Neutrophil (primary cell): ENCODE measurements at regions not wholly inside any gene's neighbourhood (a gene's known extent, or its start where the extent isn't known, plus 50 kb on each side); places are given as distances from the start of the nearest gene placed in this dataset.
"Not testable (repeated sequence)": the region's sequence is repeated elsewhere in the genome, so short reads cannot be mapped to it uniquely, and the experiment has no call there.

ENCODE experiments used
- H3K27ac ChIP-seq: fragments of 200-600 bp; sonication (generic); 2 replicates; pipeline ENCODE4 v1.5.1; 2016; ENCODE audit warnings: mild to moderate bottlenecking, moderate library complexity
- H3K27me3 ChIP-seq: fragments of 200-600 bp; sonication (generic); 2 replicates; pipeline ENCODE4 v1.6.0; 2016; ENCODE audit warnings: mild to moderate bottlenecking
- H3K36me3 ChIP-seq: fragments of 200-600 bp; sonication (generic); 2 replicates; pipeline ENCODE4 v1.5.1; 2017
- H3K4me1 ChIP-seq, 2 experiments: fragments of 200-600 bp in 1 of 2; sonication (generic) in 1 of 2; 1 replicate in 1 of 2; 2 replicates in 1 of 2; pipeline versions ENCODE4 v1.5.1 to v1.6.1; 2013 to 2016; ENCODE audit warnings: low read depth in 1 of 2, low read length in 1 of 2, mild to moderate bottlenecking in 1 of 2, moderate library complexity in 1 of 2; ENCODE audit not compliant: control insufficient read depth in 1 of 2, insufficient read depth in 1 of 2
- H3K4me3 ChIP-seq, 2 experiments: fragments of 200-600 bp in 1 of 2; sonication (generic) in 1 of 2; 1 replicate in 1 of 2; 2 replicates in 1 of 2; pipeline ENCODE4 v1.5.1; 2013 to 2016; ENCODE audit warnings: low read depth in 1 of 2, low read length in 1 of 2, mild to moderate bottlenecking in 1 of 2, moderate library complexity in 1 of 2
- H3K9me3 ChIP-seq: fragments of 200-600 bp; sonication (generic); 2 replicates; pipeline ENCODE4 v1.5.1; 2016
- TF ChIP-seq, protein P1 (sequence below): fragments of 200-600 bp; sonication (generic); IDR thresholded peaks from 2 replicates; pipeline ENCODE4 v1.5.1; 2016; ENCODE audit warnings: antibody characterized with exemption

DNA sequence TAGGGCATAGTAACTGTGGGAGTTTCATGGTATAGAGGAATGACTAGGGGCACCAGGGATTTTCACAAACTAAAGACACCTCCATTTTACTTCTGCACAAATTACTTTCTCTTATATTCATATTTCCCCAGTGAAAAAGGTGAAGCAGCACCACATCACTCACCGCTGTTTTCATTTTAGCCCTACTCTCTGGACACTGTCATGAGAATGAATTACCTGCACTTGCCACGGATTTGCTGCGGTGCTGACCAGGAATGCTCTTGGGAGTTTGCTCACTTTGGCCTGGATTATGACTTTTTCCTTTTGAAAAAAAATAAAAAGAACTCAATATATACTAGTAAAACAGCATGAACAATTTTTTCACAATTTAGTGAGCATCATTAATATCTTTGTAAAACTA is 351.3 kb downstream of the NKX6-1 start:
- Histone ChIP-seq H3K4me3 (no peak overlapping the region), H3K4me1 (no peaks in the 10 kb centered on the region), H3K27me3 (no peaks in the 10 kb centered on the region), H3K27ac (no peak overlapping the region), H3K9me3 (no peaks in the 10 kb centered on the region), H3K36me3 (no peaks in the 10 kb centered on the region)
- TF ChIP-seq, protein P1, sequence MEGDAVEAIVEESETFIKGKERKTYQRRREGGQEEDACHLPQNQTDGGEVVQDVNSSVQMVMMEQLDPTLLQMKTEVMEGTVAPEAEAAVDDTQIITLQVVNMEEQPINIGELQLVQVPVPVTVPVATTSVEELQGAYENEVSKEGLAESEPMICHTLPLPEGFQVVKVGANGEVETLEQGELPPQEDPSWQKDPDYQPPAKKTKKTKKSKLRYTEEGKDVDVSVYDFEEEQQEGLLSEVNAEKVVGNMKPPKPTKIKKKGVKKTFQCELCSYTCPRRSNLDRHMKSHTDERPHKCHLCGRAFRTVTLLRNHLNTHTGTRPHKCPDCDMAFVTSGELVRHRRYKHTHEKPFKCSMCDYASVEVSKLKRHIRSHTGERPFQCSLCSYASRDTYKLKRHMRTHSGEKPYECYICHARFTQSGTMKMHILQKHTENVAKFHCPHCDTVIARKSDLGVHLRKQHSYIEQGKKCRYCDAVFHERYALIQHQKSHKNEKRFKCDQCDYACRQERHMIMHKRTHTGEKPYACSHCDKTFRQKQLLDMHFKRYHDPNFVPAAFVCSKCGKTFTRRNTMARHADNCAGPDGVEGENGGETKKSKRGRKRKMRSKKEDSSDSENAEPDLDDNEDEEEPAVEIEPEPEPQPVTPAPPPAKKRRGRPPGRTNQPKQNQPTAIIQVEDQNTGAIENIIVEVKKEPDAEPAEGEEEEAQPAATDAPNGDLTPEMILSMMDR, result no peak

DNA sequence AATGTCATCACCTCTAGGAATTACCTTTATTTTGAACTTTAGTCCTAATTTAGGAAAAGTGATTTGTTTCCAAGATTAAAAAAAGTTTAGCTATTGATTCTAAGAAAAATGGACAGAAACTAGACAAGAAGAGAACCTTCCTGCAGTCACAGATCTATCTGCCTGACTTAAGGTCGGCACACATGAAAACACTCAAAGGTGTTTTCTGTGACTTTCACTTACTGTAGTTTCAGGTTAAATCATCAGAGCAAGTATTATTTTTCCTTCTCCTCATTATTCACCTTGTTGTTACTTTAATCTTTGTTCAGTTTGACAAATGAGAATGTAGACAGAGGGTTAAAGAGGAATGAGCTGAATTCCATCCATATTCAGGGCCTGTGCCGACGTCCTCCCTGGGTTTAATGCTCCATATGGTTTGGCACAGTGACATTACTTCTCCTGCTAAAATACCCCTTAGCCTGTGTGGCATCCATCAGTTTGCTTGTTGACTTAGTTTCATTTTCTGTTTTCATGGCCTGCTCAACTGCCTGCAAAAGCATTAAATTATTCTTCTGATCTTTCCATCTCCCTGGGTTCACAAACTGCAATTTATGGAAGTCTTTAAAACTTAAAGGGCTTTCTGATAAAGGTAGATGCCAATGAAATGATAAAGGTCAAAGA is 352.7 kb downstream of the NKX6-1 start:
- Histone ChIP-seq H3K27me3 (no peaks in the 10 kb centered on the region), H3K4me3 (no peak overlapping the region), H3K27ac (no peak overlapping the region), H3K4me1 (no peaks in the 10 kb centered on the region), H3K36me3 (no peaks in the 10 kb centered on the region), H3K9me3 (no peaks in the 10 kb centered on the region)
- TF ChIP-seq, protein P1, result no peak

DNA sequence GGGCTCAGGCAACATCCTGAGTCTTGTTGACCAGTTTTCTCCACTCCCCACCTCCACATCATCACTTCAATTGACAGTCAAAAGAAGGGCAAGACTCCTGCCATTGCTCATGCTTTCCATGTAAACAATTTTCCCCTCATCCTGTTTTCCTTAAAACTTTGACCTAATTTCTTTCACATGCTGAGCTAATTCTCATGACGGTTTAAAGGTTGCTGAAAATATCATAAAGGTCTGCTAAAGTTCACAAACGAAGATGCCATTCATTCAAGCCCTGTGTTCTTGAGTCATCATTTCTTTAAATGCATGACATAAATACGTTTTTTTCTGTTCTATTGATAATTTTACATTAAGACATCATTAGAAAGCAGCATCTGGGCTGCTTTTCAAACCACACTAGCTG is 353.9 kb downstream of the NKX6-1 start:
- no peaks in the 10 kb centered on the region for H3K9me3 ChIP-seq
- H3K4me1 ChIP-seq, result no peaks in the 10 kb centered on the region
- H3K4me3 ChIP-seq, result no peak overlapping the region
- TF ChIP-seq, protein P1, result no peak
- no peaks in the 10 kb centered on the region for H3K36me3 ChIP-seq
- H3K27me3 ChIP-seq, result no peaks in the 10 kb centered on the region
- no peak overlapping the region for H3K27ac ChIP-seq

DNA sequence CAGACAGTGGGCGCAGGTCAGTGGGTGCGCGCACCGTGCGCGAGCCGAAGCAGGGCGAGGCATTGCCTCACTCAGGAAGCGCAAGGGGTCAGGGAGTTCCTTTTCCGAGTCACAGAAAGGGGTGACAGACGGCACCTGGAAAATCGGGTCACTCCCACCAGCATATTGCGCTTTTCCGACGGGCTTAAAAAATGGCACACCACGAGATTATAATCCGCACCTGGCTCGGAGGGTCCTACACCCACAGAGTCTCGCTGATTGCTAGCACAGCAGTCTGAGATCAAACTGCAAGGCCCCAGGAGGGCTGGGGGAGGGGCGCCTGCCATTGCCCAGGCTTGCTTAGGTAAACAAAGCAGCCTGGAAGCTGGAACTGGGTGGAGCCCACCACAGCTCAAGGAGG is 372.2 kb downstream of the NKX6-1 start:
- not testable (repeated sequence) for H3K4me3 ChIP-seq, H3K27me3 ChIP-seq, H3K27ac ChIP-seq, H3K4me1 ChIP-seq, H3K9me3 ChIP-seq, H3K36me3 ChIP-seq

DNA sequence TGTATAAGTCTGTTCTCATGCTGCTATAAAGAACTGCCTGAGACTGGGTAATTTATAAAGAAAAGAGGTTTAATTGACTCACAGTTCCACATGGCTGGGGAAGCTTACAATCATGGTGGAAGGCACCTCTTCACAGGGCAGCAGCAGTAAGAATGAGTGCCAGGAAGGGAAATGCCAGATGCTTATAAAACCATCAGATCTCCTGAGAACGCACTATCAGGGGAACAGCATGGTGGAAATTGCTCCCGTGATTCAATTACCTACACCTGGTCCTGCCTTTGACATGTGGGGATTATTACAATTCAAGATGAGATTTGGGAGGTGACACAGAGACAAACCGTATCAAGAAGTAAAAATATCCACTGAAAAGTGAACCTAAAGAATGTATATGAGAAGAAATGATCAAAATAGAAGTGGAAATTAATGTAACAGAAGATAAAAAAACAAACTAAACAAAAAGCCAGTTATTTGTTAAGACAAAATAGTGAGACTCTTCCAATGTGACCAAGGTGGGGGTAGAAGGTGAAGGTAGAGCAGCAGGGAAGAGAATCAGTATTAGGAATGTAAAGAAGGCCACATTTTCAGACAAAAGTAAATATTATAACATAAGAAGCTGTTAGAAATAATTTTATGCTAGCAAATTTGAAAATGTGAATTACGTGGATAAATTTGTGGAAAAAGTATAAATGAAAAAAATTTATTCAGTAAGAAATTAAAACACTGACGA is 372.9 kb downstream of the NKX6-1 start:
- TF ChIP-seq, protein P1, result no peak
- no peaks in the 10 kb centered on the region for H3K4me1 ChIP-seq
- no peak overlapping the region for H3K4me3 ChIP-seq
- no peaks in the 10 kb centered on the region for H3K36me3 ChIP-seq
- H3K9me3 ChIP-seq, result no peaks in the 10 kb centered on the region
- H3K27ac ChIP-seq, result no peak overlapping the region
- no peaks in the 10 kb centered on the region for H3K27me3 ChIP-seq

DNA sequence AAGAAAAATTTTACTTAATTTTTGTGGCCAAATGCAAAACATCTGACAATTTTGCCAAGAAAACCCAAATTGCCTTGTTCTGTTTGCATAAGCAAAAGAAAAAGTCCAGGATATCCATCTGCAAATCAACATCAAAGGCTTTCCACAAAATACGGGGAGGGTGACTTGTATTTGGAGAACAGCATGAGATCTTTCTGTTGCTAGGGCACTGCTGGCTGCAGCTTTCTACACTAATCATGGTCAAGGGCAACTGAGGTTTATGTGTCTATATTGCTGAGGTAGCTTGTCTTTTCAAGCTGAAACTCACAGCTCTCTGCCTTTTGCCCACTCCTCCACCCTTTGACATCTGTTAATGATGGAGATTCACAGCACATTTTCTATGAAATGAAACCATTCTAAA is 389.1 kb downstream of the NKX6-1 start:
- TF ChIP-seq, protein P1, result no peak
- H3K4me1 ChIP-seq, result no peaks in the 10 kb centered on the region
- no peaks in the 10 kb centered on the region for H3K27me3 ChIP-seq
- no peak overlapping the region for H3K27ac ChIP-seq
- H3K36me3 ChIP-seq, result no peaks in the 10 kb centered on the region
- no peak overlapping the region for H3K4me3 ChIP-seq
- H3K9me3 ChIP-seq, result no peaks in the 10 kb centered on the region

DNA sequence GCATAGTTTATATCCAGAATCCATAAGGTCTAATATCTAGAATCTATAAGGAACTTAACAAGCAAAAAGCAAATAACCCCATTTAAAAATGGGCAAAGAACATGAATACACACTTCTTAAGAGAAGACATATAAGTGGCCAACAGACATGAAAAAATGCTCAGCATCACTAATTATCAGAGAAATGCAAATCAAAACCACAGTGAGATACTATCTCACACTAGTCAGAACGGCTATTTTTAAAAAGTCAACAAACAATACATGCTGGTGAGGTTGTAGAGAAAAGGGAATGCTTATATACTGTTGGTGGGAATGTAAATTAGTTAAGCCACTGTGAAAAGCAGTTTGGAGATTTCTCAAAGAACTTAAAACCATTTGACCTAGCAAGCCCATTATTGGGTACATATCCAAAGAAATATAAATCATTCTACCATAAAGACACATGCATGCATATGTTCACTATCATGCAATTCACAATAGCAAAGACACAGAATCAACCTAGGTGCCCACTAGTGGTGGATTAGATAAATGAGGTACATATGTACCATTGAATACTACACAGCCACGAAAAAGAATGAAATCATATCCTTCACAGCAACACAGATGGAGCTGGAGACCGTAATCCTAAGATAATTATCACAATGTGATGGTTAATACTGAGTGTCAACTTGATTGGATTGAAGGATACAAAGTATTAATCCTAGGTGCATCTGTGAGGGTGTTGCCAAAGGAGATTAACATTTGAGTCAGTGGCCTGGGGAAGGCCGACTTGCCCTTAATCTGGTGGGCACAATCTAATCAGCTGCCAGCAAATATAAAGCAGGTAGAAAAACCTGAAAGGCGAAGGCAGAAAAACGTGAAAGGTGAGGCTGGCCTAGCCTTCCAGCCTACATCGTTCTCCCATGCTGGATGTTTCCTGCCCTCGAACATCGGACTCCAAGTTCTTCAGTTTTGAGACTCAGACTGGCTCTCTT is 397.2 kb downstream of the NKX6-1 start:
- not testable (repeated sequence) for H3K9me3 ChIP-seq, H3K27me3 ChIP-seq, H3K36me3 ChIP-seq, H3K27ac ChIP-seq, H3K4me3 ChIP-seq, H3K4me1 ChIP-seq
